Epithelial cell of proximal tubule (primary cell): ENCODE measurements at regions not wholly inside any gene's neighbourhood (a gene's known extent, or its start where the extent isn't known, plus 50 kb on each side); places are given as distances from the start of the nearest gene placed in this dataset.

Experiments
- DNase-seq: peaks from one replicate; pipeline ENCODE4 v3.0.0-alpha.2; 2011; ENCODE audit warnings: low read depth
- H3K4me3 ChIP-seq: 2 replicates; pipeline ENCODE4 v1.5.1; 2011; ENCODE audit warnings: low read depth, mild to moderate bottlenecking, low read length
- TF ChIP-seq, protein P1 (sequence below): conservative IDR thresholded peaks from 2 replicates; pipeline ENCODE4 v1.5.1; 2012; ENCODE audit warnings: low read depth, mild to moderate bottlenecking, low read length

DNA sequence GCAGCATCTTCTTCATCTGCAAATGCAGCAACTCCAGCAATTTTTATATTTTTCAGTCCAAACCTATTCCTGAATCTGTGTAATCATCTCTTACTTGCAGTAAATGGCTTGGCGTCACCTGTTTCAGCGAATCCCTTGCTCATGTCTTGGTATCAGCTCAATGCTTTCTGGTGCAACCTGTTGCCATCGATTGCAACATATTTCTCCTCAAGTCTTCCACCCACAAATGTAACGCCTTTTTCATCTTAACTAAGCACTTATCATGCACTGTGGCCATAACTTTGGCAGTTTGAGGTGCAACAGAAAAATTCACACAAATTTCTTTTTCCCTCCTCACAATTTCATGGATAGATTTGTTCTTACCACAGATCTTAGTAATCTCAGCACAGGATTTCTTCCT, 168.3 kb downstream of the HERPUD2 start:
- no peak overlapping the region for H3K4me3 ChIP-seq
- TF ChIP-seq, protein P1, sequence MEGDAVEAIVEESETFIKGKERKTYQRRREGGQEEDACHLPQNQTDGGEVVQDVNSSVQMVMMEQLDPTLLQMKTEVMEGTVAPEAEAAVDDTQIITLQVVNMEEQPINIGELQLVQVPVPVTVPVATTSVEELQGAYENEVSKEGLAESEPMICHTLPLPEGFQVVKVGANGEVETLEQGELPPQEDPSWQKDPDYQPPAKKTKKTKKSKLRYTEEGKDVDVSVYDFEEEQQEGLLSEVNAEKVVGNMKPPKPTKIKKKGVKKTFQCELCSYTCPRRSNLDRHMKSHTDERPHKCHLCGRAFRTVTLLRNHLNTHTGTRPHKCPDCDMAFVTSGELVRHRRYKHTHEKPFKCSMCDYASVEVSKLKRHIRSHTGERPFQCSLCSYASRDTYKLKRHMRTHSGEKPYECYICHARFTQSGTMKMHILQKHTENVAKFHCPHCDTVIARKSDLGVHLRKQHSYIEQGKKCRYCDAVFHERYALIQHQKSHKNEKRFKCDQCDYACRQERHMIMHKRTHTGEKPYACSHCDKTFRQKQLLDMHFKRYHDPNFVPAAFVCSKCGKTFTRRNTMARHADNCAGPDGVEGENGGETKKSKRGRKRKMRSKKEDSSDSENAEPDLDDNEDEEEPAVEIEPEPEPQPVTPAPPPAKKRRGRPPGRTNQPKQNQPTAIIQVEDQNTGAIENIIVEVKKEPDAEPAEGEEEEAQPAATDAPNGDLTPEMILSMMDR, result no peak
- DNase-seq, result no peak

DNA sequence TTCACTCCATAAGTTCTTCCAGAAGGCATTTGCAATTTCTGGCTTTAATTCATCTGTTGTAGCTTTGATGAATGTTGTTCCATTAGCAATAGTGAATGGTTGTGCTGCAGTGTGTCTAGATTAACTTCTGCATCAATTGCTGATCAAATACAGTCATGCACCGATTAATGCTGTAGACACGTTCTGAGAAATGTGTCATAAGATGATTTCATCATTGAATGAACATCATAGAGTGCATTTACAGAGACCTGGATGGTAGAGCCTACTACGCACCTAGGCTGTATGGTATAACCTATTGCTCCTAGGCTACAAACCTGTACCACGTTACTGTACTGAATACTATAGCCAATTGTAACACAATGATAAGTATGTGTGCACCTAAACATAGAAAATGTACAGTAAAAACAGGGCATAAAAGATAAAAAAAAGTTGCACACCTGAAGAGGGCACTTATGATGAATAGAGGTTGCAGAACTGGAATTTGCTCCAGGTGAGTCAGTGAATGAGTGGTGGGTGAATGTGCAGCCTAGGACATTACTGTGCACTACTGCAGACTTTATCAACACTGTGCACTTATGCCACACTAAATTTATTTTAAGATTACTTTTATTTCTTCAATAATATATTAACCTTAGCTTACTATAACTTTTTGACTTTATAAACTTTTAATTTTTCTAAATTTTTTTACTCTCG, 170.7 kb downstream of the HERPUD2 start:
- DNase-seq, result no peak

DNA sequence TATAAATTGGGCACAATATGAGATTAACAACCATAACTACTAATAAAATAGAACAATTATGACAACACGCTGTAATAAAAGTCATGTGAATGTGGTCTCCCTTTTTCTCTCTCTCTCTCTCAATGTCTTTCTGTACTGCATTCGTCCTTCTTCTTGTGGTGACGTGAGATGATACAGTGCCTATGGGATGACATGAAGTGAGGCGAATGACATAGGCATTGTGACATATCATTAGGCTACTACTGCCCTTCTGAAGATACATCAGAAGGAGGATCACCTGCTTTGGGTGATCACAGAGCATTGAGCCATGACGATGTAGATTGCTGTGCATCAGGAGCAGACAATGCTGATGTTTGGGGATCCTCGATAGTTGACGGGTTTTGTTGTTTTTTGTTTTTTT, 171.6 kb downstream of the HERPUD2 start:
- no peak overlapping the region for H3K4me3 ChIP-seq
- DNase-seq, result no peak
- TF ChIP-seq, protein P1, result no peak

More for the DNA sequence above, 170.7 kb downstream of the HERPUD2 start:
- H3K4me3 ChIP-seq, result no peak overlapping the region
- TF ChIP-seq, protein P1, result no peak

DNA sequence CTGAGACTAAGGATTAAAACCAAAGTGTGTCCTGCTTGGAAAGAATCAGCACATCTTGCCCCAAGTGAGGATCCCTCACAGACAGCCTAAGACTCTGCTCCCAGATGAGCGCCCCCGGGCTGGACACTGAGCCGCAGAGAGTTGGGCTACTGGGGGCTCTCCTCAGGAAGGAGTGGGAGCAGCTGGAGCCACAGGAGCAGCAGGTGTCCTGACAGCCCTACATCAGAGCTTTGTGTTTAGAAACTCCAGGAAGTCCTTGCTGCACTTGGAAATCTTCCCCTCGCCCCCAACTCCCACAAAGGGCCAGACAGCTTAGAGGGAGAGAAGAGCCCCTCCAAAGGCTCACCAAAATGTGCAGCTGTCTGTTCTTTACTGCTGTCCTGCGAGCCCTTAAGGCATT, 172.2 kb downstream of the HERPUD2 start:
- TF ChIP-seq, protein P1, result no peak
- H3K4me3 ChIP-seq, result no peak overlapping the region
- no peak for DNase-seq

DNA sequence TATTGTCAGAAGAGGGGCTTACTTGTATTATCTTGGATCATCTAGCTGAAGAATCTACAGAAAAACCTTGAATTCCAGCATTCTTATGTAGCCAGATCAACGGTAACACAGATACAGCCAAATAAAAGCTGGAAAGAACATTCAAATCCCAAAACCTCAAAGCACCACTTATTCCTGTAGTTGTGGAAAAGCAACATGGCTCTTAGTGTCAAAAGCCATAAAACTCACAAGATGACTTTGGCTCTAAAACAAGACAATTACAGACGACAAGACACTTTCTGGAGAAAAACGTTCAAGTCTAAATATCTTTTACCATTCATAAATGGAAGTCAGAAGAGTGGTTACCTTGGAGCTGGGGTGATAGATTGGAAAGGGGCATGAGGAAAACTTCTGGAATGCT, 173.0 kb downstream of the HERPUD2 start:
- DNase-seq, result no peak
- TF ChIP-seq, protein P1, result no peak
- H3K4me3 ChIP-seq, result no peak overlapping the region

DNA sequence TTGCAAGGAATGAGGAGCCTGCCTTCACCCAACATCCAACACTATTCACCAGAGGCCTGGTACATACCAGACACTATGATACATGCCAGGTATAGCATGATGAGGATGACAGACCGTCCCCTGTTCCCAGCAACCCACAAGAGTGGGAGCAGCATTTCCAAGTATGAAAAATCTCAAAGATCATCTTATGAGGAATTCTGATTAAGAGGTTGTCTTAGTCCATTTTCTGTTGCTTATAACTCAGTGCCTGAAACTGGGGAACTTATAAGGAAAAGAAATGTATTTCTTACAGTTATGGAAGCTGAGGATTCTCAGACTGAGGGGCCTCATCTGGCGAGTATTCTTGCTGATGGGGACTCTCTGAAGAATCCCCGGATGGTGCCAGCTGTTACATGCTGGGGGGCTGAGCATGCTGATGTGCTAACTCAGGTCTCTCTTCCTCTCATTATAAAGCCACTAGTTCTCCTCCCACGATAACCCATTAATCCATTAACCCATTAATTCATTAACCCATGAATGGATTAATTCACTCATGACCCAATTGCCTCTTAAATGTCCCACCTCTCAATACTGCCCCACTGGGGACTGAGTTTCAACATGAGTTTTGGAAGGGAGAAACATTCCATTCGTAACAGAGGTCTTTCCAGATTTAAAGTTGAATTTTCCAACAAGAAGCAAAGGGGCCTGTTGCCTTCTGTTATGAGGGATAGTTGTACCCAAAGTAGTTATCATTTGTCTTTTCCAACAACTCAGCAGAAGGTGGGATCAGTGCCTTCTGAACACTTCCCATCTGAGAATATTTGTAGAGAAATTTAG, 173.9 kb downstream of the HERPUD2 start:
- no peak for DNase-seq
- H3K4me3 ChIP-seq, result no peak overlapping the region
- TF ChIP-seq, protein P1, result no peak
